ENCODE measurements at regions not wholly inside any gene's neighbourhood (a gene's known extent, or its start where the extent isn't known, plus 50 kb on each side); places are given as distances from the start of the nearest gene placed in this dataset.

DNA sequence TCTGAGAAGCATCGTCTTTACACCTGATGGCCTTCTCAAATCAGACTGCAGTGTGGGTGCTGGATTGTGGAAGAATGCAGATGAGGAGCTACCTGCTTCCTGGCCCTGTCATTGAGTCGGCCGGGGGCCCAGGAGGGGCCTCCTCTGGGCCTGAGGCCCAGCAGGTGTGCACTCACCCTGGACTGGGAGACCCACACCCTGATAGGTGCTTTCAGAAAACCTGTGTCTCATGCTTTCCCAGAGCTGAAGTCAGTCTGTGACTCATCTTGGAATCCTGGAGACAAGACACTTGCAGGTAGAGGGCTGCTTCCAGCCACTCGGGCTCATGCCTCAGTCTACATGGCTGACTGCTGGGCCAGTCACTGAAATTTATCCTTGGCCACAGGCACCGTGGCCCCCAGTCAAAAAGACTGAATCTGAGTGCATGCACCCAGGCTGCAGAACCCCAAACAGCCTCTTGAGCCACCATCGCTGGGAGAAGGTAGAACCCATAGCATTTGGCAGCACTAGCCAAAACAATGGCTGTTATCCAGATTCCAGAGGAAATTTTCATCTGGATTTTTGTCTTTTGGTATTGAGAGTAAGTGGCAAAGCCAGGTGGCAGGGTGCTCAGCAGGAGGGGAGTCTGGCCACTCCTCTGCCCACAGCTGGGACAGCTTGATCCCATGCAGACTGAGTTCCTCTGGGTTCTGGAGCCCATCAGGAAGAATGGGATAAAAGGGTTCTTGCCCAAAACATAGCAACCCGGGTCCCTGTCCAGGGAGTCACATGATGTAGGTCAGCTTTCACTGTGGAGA is 182.0 kb upstream of the CST7 start:
- TF ChIP-seq, protein P1, sequence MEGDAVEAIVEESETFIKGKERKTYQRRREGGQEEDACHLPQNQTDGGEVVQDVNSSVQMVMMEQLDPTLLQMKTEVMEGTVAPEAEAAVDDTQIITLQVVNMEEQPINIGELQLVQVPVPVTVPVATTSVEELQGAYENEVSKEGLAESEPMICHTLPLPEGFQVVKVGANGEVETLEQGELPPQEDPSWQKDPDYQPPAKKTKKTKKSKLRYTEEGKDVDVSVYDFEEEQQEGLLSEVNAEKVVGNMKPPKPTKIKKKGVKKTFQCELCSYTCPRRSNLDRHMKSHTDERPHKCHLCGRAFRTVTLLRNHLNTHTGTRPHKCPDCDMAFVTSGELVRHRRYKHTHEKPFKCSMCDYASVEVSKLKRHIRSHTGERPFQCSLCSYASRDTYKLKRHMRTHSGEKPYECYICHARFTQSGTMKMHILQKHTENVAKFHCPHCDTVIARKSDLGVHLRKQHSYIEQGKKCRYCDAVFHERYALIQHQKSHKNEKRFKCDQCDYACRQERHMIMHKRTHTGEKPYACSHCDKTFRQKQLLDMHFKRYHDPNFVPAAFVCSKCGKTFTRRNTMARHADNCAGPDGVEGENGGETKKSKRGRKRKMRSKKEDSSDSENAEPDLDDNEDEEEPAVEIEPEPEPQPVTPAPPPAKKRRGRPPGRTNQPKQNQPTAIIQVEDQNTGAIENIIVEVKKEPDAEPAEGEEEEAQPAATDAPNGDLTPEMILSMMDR (conservative IDR thresholded peaks at IDR 0.05; ENCODE audit: low read length), result no peak
- no peak for TF ChIP-seq EZH2phosphoT487 (IDR thresholded peaks at IDR 0.05; ENCODE audit: borderline replicate concordance)

Data from Loucy (cell line).